ENCODE measurements at regions not wholly inside any gene's neighbourhood (a gene's known extent, or its start where the extent isn't known, plus 50 kb on each side); places are given as distances from the start of the nearest gene placed in this dataset.

- TF ChIP-seq GLIS3 (CRISPR knock-in tag; IDR thresholded peaks at IDR 0.05) (no peak), ZC3H10 (CRISPR knock-in tag; IDR thresholded peaks at IDR 0.05) (no peak), TSHZ2 (CRISPR knock-in tag; IDR thresholded peaks at IDR 0.05) (no peak), CREB5 (CRISPR knock-in tag; IDR thresholded peaks at IDR 0.05; ENCODE audit: low read depth) (no peak), PPARA (CRISPR knock-in tag; IDR thresholded peaks at IDR 0.05; ENCODE audit: borderline replicate concordance) (no peak), PATZ1 (CRISPR knock-in tag; IDR thresholded peaks at IDR 0.05; ENCODE audit: borderline replicate concordance) (no peak), CSRNP3 (CRISPR knock-in tag; IDR thresholded peaks at IDR 0.05) (no peak), ZFP3 (CRISPR knock-in tag; IDR thresholded peaks at IDR 0.05) (no peak), ZNF565 (CRISPR knock-in tag; conservative IDR thresholded peaks at IDR 0.05; ENCODE audit: low read depth) (no peak), ESRRG (CRISPR knock-in tag; IDR thresholded peaks at IDR 0.05) (no peak), POU6F1 (CRISPR knock-in tag; IDR thresholded peaks at IDR 0.05; ENCODE audit: borderline replicate concordance, low read depth) (no peak), OSR1 (CRISPR knock-in tag; IDR thresholded peaks at IDR 0.05) (no peak), RARB (CRISPR knock-in tag; IDR thresholded peaks at IDR 0.05) (no peak)
These were observed 72.1 kb upstream of the OR5AK2 start for GRCh38 chr11:56916587-56916986.
